T-helper 2 cell treated with Interferon-gamma antibody and Interleukin-4, amounts not matched to agents 5 μg/mL and 100 μg/mL, for 36 hours (primary cell): ENCODE measurements at regions not wholly inside any gene's neighbourhood (a gene's known extent, or its start where the extent isn't known, plus 50 kb on each side); places are given as distances from the start of the nearest gene placed in this dataset.

ENCODE experiments used
- DNase-seq: peaks from one replicate; pipeline ENCODE4 v3.0.0; 2021; ENCODE audit warnings: low spot score
- H3K27ac Mint-ChIP-seq: one replicate; pipeline ENCODE4 v1.8.0; 2021; ENCODE audit warnings: mild to moderate bottlenecking, mixed read lengths
- H3K27me3 Mint-ChIP-seq: one replicate; pipeline ENCODE4 v1.8.0; 2021; ENCODE audit warnings: low read depth, mixed read lengths
- H3K36me3 Mint-ChIP-seq: one replicate; pipeline ENCODE4 v1.8.0; 2021; ENCODE audit warnings: low read depth, mixed read lengths
- H3K4me1 Mint-ChIP-seq: one replicate; pipeline ENCODE4 v1.8.0; 2021; ENCODE audit warnings: low read depth, mixed read lengths
- H3K4me3 Mint-ChIP-seq: one replicate; pipeline ENCODE4 v1.8.0; 2022; ENCODE audit warnings: mild to moderate bottlenecking, moderate library complexity, mixed read lengths
- H3K9me3 Mint-ChIP-seq: one replicate; pipeline ENCODE4 v1.8.0; 2021; ENCODE audit warnings: mixed read lengths

DNA sequence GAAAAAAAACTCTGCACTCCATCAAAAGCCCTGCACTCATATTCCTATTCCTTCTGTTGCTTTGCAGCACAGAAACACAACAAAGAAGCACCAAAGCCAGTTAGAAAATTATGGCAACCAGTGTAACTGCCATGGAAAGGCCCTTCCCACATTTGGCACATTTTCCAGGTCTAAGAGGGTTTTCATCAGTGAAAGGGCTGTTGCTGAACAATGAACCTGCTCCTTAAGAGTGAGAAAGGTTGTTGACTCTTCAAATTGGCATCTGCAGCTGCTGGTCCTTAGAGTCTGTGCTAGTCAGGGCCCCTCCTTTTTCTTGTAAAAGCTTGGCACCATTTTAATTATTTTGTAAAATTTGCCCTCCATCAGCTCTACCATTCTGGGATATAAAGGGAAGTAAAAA, 378.7 kb upstream of the KITLG start:
- no peak for DNase-seq
- H3K4me3 Mint-ChIP-seq: no peak overlapping the region
- no peaks in the 10 kb centered on the region for H3K36me3 Mint-ChIP-seq
- H3K27me3 Mint-ChIP-seq: peaks cover 1% of the 10 kb centered on the region
- H3K9me3 Mint-ChIP-seq: no peaks in the 10 kb centered on the region
- H3K4me1 Mint-ChIP-seq: no peaks in the 10 kb centered on the region
- no peak overlapping the region for H3K27ac Mint-ChIP-seq

DNA sequence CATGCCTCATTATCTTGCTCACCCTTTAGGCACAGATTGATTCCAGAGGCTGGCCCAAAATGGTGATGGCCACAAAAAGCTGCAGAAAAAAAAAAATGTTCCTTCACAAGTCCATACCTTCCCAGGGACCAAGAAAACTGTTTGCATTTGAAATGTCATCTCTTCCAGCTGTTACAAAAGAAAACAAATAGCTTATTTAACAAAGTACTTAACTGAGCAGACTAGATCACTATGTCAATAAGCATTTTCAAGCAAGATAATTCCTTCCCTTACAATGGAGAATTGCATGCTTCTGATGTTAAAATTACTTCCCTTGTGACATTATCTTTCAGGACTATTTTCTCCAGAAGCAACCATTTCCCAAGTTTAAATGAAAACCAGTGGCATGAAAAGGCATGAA, 377.9 kb upstream of the KITLG start:
- H3K4me3 Mint-ChIP-seq: no peak overlapping the region
- H3K27ac Mint-ChIP-seq: no peak overlapping the region
- no peaks in the 10 kb centered on the region for H3K27me3 Mint-ChIP-seq

DNA sequence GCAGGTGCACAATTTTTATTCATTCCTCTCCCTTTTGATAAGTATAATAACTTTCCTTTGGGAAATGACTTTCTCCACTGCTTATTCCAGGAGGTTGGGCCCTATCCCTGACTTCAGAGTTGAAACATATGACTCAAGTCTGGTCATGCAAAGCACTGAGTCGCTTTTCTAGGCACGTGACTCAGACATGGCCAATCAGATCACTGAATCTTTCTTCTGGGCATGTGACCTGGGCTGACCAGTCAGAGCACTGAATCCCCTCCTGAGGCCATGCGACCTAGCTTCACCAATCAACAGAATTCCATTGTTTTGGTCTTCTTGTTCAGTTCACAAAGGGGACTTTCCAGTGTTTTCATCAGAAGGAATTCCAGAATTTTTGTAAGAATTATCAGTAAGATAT, 377.1 kb upstream of the KITLG start:
- H3K36me3 Mint-ChIP-seq: no peaks in the 10 kb centered on the region
- H3K27ac Mint-ChIP-seq: no peak overlapping the region

More for the DNA sequence above, 377.9 kb upstream of the KITLG start:
- Mint-ChIP-seq H3K36me3 (no peaks in the 10 kb centered on the region), H3K9me3 (no peaks in the 10 kb centered on the region), H3K4me1 (no peaks in the 10 kb centered on the region)
- DNase-seq: no peak

DNA sequence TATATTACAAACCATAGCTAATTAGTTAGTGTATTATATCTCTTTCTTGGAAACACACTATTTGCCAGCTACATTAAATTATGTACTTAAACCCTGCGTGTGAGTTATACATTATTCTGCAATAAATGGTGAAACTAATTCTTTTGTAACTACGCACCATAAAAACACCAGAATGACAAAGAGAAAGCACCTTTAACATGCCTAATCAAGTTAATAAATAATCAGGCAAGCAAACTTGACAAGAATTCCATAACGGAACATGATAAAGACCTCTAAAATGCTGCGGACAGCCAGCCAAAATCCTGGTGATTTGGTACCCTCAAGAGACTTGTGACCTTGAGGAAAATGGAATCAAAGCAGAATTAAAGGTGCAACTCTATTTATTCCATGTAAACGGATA, 375.3 kb upstream of the KITLG start:
- H3K9me3 Mint-ChIP-seq: no peaks in the 10 kb centered on the region
- no peaks in the 10 kb centered on the region for H3K36me3 Mint-ChIP-seq
- no peak overlapping the region for H3K27ac Mint-ChIP-seq
- H3K4me1 Mint-ChIP-seq: no peaks in the 10 kb centered on the region
- no peak for DNase-seq
- no peak overlapping the region for H3K4me3 Mint-ChIP-seq
- H3K27me3 Mint-ChIP-seq: no peaks in the 10 kb centered on the region

More for the DNA sequence above, 377.1 kb upstream of the KITLG start:
- no peaks in the 10 kb centered on the region for H3K4me1 Mint-ChIP-seq
- no peaks in the 10 kb centered on the region for H3K9me3 Mint-ChIP-seq
- no peak overlapping the region for H3K4me3 Mint-ChIP-seq
- DNase-seq: no peak
- H3K27me3 Mint-ChIP-seq: no peaks in the 10 kb centered on the region

DNA sequence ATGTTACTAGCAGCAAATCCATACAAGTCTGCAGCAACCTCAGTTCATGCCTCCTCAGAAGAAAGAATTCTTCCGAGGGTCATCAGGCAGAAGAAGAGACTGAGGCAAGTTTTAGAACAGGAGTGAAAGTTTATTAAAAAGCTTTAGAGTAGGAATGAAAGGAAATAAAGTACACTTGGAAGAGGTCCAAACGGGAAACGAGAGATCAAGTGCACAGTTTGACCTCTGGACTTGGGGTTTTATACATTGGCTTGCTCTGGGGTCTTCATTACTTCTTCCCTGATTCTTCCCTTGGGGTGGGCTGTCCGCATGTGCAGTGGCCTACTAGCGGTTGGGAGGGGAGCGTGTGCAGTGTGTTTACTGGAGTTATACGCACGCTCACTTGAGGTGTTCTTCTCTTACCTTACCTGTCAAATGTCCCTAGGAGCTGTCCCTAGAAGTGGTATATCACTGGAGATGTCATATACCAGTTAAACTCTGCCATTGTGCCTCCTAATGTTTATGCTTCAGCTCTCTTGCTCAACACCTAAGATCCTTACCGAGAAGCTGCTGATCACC, 372.8 kb upstream of the KITLG start:
- Mint-ChIP-seq H3K27me3 (no peaks in the 10 kb centered on the region), H3K4me1 (no peaks in the 10 kb centered on the region), H3K36me3 (no peaks in the 10 kb centered on the region), H3K9me3 (no peaks in the 10 kb centered on the region), H3K4me3 (no peak overlapping the region), H3K27ac (no peak overlapping the region)
- DNase-seq: no peak

DNA sequence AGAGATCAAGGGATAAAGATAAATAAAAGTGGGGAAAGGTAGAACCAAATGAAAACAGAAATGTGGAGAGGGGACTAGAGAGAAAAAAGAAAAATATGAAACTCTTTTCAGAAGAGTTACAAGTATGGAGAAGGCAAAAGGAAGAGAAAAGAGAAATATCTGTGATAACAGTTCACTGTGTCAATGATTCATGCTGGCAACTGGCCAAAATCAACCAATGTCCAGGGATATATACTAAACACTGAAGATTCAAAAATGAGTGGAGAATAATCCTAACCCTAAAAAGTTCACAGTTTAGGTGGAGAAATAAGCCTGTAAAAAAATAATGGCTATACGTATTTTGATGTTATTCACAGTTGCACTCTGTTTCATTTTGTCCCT, 372.3 kb upstream of the KITLG start:
- no peaks in the 10 kb centered on the region for H3K9me3 Mint-ChIP-seq
- H3K36me3 Mint-ChIP-seq: no peaks in the 10 kb centered on the region
- H3K27me3 Mint-ChIP-seq: no peaks in the 10 kb centered on the region
- H3K27ac Mint-ChIP-seq: no peak overlapping the region
- H3K4me1 Mint-ChIP-seq: no peaks in the 10 kb centered on the region
- no peak for DNase-seq
- no peak overlapping the region for H3K4me3 Mint-ChIP-seq

DNA sequence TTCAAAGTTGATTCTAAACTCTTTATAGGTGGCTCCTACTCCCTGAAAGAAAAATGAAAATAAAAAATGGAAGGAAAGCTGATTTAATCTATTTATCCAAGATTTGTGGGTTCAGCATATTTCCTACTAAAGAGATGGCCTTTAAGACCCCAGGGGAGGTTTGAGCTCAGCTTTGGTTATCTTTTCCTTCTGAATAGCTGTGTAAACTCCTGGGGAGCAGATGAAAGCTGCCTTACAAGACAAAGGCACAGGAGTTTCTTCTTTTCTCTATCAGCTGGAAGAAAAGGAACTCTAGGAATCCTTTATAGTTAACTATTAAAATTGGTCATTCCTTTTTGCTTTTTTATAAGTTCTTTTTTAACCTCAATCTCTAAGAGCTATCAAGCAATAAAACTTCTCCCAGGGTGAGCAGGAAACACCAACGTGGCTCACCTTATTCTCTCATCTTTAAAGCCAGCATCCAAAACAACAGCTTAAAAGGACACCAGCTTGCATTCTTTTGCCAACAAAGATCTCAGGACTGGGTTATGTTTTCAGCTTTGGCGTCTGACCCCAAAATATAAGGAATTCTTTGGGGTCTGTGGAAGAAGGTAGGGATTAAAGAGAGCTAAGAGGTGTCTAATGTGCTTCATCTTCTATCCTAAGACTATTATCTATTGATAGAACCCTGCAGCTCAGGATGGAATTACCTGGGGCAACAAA, 371.7 kb upstream of the KITLG start:
- Mint-ChIP-seq H3K4me1 (no peaks in the 10 kb centered on the region), H3K4me3 (no peak overlapping the region), H3K27ac (no peak overlapping the region), H3K27me3 (no peaks in the 10 kb centered on the region), H3K36me3 (no peaks in the 10 kb centered on the region), H3K9me3 (no peaks in the 10 kb centered on the region)
- DNase-seq: no peak

DNA sequence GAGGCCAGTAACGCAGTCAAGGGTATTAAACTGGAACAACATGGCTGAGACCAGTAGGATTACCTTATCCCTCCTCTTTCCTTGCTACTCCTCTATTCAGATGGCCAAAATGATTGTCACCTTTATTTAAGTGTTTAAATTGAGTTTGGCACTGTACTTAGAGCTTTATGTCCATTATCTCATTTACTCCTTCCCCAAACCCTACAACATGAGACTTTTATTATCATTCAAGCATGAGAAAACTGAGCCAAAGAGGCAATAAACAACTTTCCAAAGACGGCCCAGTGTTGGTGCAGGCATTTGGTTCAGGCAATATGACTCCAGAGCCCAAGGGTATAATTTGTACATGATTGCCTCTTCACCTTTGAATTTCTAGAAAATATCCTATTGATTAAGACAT, 370.9 kb upstream of the KITLG start:
- no peak for DNase-seq
- Mint-ChIP-seq H3K4me3 (no peak overlapping the region), H3K27ac (no peak overlapping the region), H3K36me3 (no peaks in the 10 kb centered on the region), H3K27me3 (peaks cover 2% of the 10 kb centered on the region), H3K4me1 (no peaks in the 10 kb centered on the region), H3K9me3 (no peaks in the 10 kb centered on the region)

DNA sequence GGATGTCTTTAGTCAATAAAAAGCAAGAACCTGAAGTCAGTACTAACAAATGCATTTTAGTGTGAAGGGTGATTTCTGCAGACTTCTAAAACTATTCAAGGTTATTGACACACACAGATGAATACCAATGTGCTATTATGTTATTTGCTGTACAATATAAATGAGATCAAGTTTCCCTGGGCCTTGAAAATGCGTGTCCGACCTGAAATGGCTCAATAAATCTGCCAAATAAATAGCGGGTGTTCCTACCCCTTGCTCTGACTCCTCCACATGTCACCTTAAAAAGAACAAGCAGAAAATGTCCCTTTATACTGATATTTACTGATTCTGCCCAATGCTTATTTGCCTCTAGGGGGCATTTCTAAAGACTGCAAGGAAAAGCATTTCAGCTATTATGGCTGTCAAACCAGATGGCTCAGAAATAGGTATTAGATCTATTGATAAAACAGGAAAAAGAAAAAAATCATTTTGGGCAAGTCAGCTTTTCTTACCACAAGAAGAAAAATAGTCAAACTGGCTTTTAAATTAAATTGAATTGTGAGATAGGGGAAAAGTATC, 367.3 kb upstream of the KITLG start:
- Mint-ChIP-seq H3K9me3 (no peaks in the 10 kb centered on the region), H3K4me3 (no peak overlapping the region), H3K36me3 (no peaks in the 10 kb centered on the region), H3K27me3 (peaks cover 2% of the 10 kb centered on the region), H3K27ac (no peak overlapping the region), H3K4me1 (no peaks in the 10 kb centered on the region)
- DNase-seq: no peak

DNA sequence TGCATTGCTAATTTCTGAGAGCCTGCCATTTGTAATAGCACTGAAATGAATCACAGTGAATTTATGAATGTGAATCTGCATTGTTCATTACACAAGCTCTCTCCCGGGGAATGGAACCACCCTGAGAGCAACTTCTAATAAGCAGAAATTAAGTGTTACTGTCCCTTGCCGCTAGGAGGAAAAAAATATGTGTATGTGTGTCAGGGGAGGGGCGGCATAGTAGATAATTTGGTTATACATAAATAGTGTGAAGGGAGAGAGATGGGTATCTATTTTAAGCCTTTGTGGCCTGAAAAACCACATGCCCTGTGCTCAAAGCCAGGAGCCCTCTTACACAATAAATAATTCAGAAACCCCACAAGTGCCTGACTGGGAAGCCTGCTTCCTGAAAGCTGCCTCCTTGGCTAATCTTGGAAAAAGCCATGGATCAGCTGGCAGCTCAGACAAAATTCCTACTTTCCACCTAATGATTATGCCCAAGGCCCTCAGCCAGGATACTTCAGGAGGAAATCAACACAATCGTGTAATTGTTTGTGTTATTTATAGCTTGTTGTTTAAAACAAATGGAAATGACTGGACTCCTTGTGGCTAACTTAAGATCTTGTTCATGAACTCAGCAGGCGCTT, 366.2 kb upstream of the KITLG start:
- H3K27ac Mint-ChIP-seq: no peak overlapping the region
- no peak for DNase-seq
- H3K4me1 Mint-ChIP-seq: no peaks in the 10 kb centered on the region
- H3K4me3 Mint-ChIP-seq: no peak overlapping the region
- H3K9me3 Mint-ChIP-seq: no peaks in the 10 kb centered on the region
- H3K27me3 Mint-ChIP-seq: peaks cover 2% of the 10 kb centered on the region
- H3K36me3 Mint-ChIP-seq: no peaks in the 10 kb centered on the region

DNA sequence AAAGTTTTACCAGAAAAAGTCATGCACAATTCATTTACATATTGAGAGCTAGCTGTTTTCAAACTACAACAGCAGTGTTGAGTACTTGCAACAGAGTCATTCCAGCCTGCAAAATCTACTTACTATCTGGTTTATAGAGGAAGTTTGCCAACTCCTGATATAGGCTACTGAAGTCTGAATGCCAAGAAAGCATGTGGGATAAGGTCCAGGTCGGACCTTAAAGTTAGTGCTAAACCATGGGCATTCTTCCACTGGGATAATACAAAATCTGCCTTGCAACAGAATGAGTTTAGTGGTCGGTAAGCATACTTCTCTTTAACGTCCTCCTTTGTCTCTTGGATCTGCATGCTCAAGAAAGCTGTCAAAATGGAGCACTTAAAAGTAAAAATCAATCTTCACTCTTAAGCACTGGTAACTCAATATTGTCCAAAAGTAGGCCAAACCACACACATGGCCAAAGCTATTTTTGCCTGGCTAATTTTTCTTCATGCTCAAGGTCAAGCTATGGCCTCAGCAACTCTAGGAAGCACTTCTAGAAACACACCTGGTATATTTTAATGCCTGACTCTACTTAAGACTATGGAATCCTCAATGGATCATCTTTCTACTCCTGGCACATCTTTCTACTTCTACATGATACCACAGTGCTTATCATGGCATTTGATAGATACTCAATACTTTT, 364.9 kb upstream of the KITLG start:
- no peak overlapping the region for H3K4me3 Mint-ChIP-seq
- no peaks in the 10 kb centered on the region for H3K9me3 Mint-ChIP-seq
- no peak for DNase-seq
- no peak overlapping the region for H3K27ac Mint-ChIP-seq
- H3K27me3 Mint-ChIP-seq: peaks cover 2% of the 10 kb centered on the region
- H3K4me1 Mint-ChIP-seq: no peaks in the 10 kb centered on the region
- no peaks in the 10 kb centered on the region for H3K36me3 Mint-ChIP-seq

DNA sequence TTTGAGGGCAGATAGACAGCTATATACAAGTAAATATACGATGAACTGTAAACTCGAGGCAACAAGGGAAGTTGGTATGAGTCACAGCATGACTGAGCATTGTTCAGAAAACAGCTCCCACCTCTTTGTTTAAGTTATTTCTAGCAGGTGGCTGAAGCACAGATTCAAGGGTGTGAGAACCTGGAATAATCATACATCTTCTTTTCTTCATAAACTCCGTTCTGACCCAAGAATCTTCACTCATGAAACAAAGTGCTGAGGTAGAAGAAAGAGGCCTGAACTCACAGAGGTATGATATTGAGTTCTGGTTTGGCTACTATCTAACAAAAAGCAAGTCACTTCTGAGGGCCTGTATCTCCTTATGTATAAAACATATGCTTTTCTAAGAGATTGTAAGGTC, 364.1 kb upstream of the KITLG start:
- Mint-ChIP-seq H3K36me3 (no peaks in the 10 kb centered on the region), H3K4me1 (no peaks in the 10 kb centered on the region), H3K27me3 (peaks cover 2% of the 10 kb centered on the region), H3K4me3 (no peak overlapping the region), H3K27ac (no peak overlapping the region), H3K9me3 (no peaks in the 10 kb centered on the region)
- DNase-seq: no peak

DNA sequence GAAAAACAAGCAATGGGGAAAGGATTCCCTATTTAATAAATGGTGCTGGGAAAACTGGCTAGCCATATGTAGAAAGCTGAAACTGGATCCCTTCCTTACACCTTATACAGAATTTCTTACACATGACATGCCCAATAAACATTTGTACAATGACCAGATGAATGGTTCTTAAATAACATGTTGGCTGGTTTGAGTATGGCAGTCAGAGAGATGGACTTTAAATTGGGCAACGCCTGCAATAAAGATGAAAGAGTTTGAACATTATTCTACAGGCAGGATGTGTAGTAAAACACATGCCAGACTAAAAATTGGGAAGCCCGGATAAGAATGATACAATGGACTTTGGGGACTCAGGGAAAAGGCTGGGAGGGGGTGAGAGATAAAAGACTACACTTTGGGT, 360.6 kb upstream of the KITLG start:
- H3K36me3 Mint-ChIP-seq: no peaks in the 10 kb centered on the region
- DNase-seq: no peak
- H3K4me3 Mint-ChIP-seq: no peak overlapping the region
- no peak overlapping the region for H3K27ac Mint-ChIP-seq
- no peaks in the 10 kb centered on the region for H3K4me1 Mint-ChIP-seq
- H3K27me3 Mint-ChIP-seq: no peaks in the 10 kb centered on the region
- no peaks in the 10 kb centered on the region for H3K9me3 Mint-ChIP-seq

DNA sequence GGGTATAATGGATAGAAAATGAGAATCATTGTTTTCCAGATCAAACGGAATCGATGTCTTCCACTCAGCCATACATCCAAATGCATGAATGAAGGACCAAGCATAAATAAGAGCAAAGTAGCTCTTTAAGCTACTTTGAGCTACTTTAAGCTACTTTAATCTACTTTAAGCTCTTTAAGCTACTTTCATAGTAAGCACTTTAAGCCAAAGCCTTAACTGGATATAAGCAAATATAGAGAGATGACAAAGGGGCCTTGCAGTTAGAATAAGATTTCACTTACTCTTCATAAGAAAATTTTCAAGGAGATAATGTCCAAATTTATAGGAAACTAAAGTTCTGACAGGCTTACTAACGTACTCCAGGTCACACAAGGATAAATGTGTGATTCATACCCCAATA, 355.6 kb upstream of the KITLG start:
- Mint-ChIP-seq H3K36me3 (no peaks in the 10 kb centered on the region), H3K9me3 (no peaks in the 10 kb centered on the region), H3K4me1 (no peaks in the 10 kb centered on the region), H3K27me3 (no peaks in the 10 kb centered on the region), H3K27ac (no peak overlapping the region), H3K4me3 (no peak overlapping the region)
- no peak for DNase-seq
